Peyer's patch (tissue), 4 donors: ENCODE measurements at regions not wholly inside any gene's neighbourhood (a gene's known extent, or its start where the extent isn't known, plus 50 kb on each side); places are given as distances from the start of the nearest gene placed in this dataset.
"Not testable (repeated sequence)": the region's sequence is repeated elsewhere in the genome, so short reads cannot be mapped to it uniquely, and the experiment has no call there.

Experiments
- POLR2A ChIP-seq, 2 donors: fragments of 450-650 bp; IDR thresholded peaks; one replicate each; pipeline ENCODE4 v1.5.1; 2017; ENCODE audit warnings: antibody characterized with exemption in 2 of 2, mild to moderate bottlenecking in 2 of 2, moderate library complexity in 2 of 2
- TF ChIP-seq, protein P1 (sequence below), 6 experiments: fragments of 450-650 bp in 4 of 6; fragments of 200-600 bp in 2 of 6; sonication (generic) in 1 of 6; IDR thresholded peaks; one replicate each; pipeline ENCODE4 v1.5.1; 2017 to 2019; ENCODE audit warnings: antibody characterized with exemption in 6 of 6, mild to moderate bottlenecking in 3 of 6, moderate library complexity in 1 of 6

DNA sequence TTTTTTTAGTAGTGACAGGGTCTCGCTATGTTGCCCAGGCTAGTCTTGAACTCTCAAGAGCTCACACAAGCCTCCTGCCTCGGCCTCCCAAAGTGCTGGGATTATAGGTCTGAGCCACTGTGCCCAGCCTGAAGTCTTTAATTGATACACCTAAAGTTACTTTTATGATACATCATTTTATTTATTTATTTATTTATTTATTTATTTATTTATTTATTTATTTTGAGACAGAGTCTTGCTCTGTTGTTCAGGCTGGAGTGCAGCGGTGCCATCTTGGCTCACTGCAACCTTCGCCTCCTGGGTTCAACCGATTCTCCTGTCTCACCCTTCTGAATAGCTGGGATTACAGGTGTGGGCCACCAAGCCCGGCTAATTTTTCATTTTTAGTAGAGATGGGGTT lies 202.3 kb downstream of the CDRT15L2 start:
- TF ChIP-seq, protein P1, sequence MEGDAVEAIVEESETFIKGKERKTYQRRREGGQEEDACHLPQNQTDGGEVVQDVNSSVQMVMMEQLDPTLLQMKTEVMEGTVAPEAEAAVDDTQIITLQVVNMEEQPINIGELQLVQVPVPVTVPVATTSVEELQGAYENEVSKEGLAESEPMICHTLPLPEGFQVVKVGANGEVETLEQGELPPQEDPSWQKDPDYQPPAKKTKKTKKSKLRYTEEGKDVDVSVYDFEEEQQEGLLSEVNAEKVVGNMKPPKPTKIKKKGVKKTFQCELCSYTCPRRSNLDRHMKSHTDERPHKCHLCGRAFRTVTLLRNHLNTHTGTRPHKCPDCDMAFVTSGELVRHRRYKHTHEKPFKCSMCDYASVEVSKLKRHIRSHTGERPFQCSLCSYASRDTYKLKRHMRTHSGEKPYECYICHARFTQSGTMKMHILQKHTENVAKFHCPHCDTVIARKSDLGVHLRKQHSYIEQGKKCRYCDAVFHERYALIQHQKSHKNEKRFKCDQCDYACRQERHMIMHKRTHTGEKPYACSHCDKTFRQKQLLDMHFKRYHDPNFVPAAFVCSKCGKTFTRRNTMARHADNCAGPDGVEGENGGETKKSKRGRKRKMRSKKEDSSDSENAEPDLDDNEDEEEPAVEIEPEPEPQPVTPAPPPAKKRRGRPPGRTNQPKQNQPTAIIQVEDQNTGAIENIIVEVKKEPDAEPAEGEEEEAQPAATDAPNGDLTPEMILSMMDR (IDR thresholded peaks at IDR 0.05): not testable (repeated sequence)
- TF ChIP-seq POLR2A (IDR thresholded peaks at IDR 0.05): not testable (repeated sequence)
